ENCODE measurements at regions not wholly inside any gene's neighbourhood (a gene's known extent, or its start where the extent isn't known, plus 50 kb on each side); places are given as distances from the start of the nearest gene placed in this dataset.

GRCh38 chr18:34943587-34943986 is 97.6 kb upstream of the MAPRE2 start:
- TF ChIP-seq CTCF (conservative IDR thresholded peaks at IDR 0.05; ENCODE audit: low read length), result no peak
- no peak for TF ChIP-seq EZH2phosphoT487 (IDR thresholded peaks at IDR 0.05; ENCODE audit: borderline replicate concordance, low read depth, low read length)
